ENCODE measurements at regions not wholly inside any gene's neighbourhood (a gene's known extent, or its start where the extent isn't known, plus 50 kb on each side); places are given as distances from the start of the nearest gene placed in this dataset.
A peak's percentile ranks its signal among the peaks of the same experiment; 100 is the strongest.

GRCh38 chr4:4671774-4672349, 130.0 kb upstream of the STX18 start:
- TF ChIP-seq CTCF (IDR thresholded peaks at IDR 0.05) = no peak
- ATAC-seq (ENCODE audit: low FRiP score) (no peak), DNase-seq (ENCODE audit: low spot score) (no peak)

- no peak for ATAC-seq (ENCODE audit: low FRiP score)
- TF ChIP-seq CTCF (IDR thresholded peaks at IDR 0.05) = no peak
- DNase-seq (ENCODE audit: low spot score) = no peak
These were observed 129.0 kb upstream of the STX18 start for GRCh38 chr4:4670869-4671268.

- no peak for TF ChIP-seq CTCF (IDR thresholded peaks at IDR 0.05)
- DNase-seq (ENCODE audit: low spot score) (no peak), ATAC-seq (ENCODE audit: low FRiP score) (no peak)
These were observed 126.7 kb upstream of the STX18 start for GRCh38 chr4:4668355-4669210.

- DNase-seq (ENCODE audit: low spot score) = no peak
- no peak for TF ChIP-seq CTCF (IDR thresholded peaks at IDR 0.05)
- no peak for ATAC-seq (ENCODE audit: low FRiP score)
These were observed 125.8 kb upstream of the STX18 start for GRCh38 chr4:4667622-4668081.

GRCh38 chr4:4666693-4667621, 125.1 kb upstream of the STX18 start:
- peak; percentile 29 for ATAC-seq (ENCODE audit: low FRiP score)
- TF ChIP-seq CTCF (IDR thresholded peaks at IDR 0.05) = no peak
- no peak for DNase-seq (ENCODE audit: low spot score)

GRCh38 chr4:4666187-4666586, 124.3 kb upstream of the STX18 start:
- ATAC-seq (ENCODE audit: low FRiP score) = no peak
- DNase-seq (ENCODE audit: low spot score) = no peak
- TF ChIP-seq CTCF (IDR thresholded peaks at IDR 0.05) = no peak

All from omental fat pad (tissue), 3 donors.